Fibroblast of skin of abdomen (primary cell): ENCODE measurements at regions not wholly inside any gene's neighbourhood (a gene's known extent, or its start where the extent isn't known, plus 50 kb on each side); places are given as distances from the start of the nearest gene placed in this dataset.
A peak's percentile ranks its signal among the peaks of the same experiment; 100 is the strongest.

Experiments used
- DNase-seq: peaks from one replicate; pipeline ENCODE4 v3.0.0-alpha.2; 2013

DNA sequence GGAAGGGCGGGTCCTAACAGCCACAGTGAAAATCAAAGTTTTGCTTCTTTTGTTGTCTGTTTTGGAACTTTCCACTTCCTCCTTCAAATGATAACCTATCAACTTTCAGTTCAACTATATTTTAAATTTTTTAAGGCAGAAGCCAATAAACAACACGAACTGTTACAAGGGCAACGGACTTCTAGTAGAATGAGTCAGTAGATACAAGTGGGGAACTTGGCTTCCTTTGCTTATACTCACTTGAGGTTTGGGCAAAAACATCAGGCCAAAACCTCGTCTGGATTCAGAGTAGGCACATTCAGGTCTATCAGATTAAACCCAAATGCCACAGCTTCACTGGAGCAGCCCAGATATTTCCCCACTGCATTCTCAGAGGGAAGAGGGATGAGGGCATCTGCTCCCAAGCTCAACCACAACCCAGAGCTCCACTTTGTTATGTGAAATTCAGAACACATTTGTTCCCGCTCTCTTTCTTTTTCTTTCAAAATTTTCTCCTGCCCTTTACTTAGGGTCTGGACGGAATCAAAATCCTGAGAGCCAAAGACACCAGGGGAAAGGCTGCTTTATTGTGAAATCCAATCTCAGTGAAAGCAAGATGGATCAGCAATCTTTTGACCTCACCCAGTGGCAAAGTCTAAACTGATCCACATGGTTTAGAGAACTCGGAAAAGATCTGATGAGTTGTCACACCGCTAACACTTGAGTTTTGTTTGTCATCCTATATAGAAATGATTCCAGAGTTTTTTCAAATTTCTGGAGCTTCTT lies 152.5 kb upstream of the BTG1 start:
- DNase-seq, result peak; percentile 77

DNA sequence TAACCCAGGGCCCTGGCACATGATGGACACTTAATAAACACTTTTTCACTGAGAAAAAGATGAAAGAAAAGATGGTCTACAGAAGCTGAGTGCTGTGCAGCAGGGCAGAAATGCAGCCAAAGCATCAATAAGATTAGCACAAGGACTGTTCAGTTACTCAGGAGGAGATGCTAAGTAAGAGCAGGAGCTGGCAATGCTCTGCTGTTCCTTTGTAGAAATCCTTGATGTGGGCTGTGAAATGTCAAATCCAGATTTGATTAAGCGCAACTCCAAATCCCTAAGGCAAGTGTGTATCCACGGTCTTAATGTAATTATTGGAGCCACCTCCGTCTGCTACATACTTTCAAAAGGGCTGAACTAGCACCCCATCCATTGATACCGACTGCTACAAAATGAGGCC lies 151.8 kb upstream of the BTG1 start:
- DNase-seq, result no peak

DNA sequence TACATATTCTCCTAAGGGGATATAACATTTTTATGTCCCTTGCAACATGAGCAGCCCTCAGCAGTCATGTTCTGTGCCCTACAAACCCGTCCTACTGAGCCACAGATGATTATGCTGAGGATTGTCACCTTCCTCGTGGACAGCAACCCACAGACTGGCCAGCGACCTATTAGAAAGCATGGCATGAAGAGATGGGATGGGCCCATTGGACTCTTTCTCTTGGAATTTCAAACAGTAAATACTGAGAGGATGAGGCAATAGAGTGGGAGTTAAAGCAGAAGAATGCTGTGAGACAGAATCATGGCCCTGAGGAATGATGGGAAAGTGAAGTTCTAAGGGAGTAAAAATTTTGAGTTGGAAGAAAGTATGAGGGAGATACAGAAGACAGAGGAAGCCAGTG lies 149.9 kb upstream of the BTG1 start:
- DNase-seq, result peak; percentile 20

DNA sequence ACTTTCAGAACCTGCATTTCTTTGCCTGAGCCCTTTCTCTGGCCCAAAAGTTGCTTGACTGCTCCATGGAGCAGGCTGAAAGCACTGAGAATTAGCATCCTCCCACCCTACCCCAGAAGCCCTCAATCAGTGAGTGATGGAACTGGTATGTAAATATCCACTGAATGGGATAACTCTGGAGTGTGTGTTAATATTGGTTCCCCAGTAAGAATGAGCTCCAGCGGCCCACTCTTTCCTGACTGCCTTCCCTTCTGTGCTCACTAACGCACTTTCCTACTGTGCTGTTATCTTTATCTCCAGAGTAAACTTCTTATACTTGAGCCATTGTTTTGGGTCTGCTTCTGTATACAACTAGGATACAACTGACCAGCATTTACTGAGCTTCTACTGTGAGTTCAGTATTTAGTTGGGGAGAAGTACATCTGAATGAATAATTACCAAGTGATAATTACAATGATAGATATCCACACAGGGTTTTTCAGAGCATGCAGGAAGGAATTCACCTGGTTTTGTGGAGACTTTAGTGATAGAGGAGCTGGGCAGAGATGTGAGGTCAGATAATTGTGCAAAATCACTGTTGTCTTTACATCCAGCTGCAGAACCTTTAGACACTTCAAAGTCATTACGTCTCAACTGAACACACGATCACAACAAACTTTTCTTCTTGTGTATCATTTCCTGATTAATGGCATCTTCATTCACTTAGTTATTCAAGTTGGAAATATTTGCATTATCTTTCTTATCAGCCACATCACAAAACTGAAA lies 149.2 kb upstream of the BTG1 start:
- DNase-seq, result peak; percentile 39

DNA sequence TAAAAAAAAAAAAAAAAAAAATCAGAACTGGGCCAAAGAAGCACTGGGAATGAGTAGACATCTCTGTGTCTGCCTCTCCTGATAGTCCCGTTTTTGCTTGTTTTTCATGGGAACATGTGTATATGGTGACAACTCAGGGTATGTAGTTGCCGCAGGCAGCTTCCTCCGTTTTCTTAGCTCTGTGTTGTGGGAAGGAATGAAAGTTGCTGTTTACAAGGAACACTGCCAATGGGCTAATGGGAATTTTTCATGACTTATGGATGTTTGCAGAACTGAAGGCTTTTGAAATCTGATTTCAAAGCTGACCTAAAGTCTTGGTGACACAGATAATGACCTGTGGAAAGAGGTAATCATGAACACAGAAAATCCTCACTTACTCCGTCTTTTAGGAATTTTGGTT lies 146.4 kb upstream of the BTG1 start:
- DNase-seq, result no peak

DNA sequence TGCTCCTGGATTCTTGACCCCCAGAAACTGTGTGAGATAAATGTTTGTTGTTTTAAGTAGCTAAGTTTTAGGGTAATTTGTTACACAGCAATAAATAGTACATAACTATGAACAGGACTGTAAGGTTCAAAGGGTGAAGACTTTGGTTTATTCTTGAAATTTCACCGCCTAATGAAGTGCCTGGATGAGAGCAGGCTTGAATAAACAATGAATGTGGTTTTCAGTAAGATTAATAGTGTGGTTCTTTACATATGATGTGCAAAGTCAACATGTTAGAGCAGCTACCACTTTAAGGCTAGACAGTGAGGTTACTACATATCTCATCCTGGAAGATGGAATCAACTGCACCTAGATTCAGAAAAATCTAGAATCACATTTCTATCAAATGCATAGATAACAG lies 145.2 kb upstream of the BTG1 start:
- DNase-seq, result peak; percentile 38

DNA sequence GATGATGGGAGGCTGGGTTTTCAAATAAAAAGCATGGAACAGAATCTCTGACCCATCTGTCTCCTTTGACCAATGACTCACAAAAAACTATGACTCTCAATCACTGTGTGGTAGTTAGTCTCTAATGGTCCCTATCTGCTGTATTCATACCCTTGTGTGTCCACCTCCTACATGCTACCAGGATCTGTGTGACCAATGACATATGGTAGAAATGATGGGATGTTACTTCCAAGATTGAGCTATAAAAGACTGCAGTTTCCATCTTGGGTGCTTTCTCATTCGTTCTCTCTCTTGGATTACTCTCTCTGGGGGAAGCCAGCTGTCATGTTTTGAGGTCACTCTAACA lies 144.7 kb upstream of the BTG1 start:
- DNase-seq, result no peak

DNA sequence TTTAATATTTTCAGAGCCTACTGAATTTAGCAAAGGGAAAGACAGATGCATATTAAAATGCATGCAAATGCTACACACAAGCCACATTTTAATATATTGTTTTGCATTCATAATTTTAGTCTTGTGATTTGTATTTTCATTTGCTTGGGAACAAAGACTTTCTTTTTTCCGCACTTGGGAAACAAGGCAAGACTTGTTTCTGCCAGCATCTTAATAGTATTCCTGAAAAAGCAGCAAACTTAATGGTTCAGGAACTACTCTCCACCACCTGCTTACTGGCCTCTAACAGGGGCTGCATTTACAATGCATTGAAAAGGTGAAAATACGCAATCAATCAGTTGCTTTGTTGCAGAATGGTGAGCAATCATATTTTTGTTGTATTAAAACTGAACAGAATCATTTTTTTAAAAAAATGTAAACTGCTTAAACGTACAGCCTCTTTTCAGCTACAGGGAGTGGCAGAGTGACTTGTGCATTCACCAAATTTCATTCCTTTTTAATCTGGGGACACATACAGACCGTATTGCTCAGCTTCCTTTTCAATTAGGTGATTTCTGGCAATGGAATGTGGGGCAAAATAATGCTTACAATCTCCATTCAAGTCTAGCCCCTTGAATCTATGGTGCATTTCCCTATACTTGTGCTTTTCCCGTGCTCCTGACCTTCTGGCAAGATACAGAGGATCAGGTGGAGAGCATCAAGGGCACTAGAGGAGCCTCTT lies 144.1 kb upstream of the BTG1 start:
- DNase-seq, result peak; percentile 80

DNA sequence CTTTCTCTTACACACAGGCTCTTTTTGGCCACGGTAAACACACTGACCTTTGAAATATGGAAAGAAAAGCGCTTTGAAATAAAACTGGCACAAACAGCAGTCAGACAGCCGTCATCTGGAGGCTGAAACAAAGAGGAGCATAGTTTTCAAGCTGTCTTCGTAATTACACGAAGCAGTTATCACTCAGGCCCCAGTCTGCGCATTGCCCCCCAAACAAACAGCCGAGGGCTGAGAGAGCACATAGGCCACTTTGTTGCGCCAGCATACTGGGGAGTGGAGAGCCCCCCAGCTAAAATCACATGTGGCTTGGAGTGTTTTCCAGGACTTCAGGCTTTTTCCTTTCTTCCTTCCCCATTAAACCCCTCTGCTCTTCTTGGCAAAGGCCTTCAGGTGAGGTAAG lies 142.9 kb upstream of the BTG1 start:
- DNase-seq, result no peak

DNA sequence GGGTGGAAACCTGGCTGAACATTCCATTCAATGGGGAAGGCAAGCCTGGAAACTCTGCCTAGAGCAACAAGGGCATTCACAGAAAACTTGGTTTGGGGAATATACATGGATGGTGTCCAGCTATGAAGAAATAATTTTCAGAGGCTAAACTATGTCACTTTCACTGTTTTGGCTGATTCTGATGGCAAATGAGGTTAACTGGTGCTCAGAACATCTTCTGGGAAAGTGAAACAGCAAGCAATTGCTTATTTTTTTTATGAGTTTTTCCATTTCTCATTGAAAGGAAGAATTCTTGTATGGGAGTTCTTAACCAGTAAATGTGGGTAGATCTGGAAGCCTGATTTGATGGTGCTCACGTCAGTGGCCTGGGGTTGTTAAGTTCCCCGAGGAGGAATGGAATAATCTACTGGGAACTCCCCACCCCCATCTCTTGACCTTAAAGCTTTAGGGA lies 132.8 kb upstream of the BTG1 start:
- no peak for DNase-seq

DNA sequence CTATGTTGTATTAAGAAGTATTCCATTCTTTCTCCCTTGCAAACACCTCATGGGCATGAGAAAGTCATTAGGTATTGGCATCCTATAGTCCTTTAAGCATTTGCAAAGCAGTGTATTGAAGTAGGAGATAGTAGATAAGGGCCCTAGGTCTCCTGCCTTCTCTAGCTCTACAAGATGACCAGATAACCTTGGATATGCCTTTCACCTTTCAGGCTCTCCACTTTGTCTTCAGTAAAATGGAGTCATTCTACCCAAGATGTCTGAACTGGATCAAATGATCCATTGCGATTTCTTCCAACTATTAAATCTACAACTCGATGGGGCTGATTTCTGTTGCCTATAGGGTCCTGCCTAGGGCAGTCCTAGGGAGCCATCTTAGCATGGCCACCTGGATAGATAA lies 132.1 kb upstream of the BTG1 start:
- no peak for DNase-seq

DNA sequence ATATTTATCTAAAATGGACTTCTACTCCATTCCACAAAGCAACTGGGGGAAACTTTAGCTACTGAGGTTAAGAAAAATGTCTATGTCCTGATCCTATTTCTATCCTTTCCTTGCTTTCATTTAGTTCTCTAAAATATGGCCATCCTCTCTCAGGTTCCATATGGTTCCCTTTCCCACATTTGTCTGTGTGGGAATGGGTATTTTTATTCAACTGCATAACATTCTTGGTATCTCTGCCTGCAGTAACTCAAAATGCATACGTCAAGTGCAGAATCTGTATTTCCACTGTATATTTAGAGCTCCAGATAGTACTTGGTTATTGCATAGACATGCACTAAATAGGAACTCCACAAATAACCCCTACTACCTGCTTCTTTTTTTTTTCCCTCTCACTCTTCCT lies 130.6 kb upstream of the BTG1 start:
- DNase-seq, result no peak

DNA sequence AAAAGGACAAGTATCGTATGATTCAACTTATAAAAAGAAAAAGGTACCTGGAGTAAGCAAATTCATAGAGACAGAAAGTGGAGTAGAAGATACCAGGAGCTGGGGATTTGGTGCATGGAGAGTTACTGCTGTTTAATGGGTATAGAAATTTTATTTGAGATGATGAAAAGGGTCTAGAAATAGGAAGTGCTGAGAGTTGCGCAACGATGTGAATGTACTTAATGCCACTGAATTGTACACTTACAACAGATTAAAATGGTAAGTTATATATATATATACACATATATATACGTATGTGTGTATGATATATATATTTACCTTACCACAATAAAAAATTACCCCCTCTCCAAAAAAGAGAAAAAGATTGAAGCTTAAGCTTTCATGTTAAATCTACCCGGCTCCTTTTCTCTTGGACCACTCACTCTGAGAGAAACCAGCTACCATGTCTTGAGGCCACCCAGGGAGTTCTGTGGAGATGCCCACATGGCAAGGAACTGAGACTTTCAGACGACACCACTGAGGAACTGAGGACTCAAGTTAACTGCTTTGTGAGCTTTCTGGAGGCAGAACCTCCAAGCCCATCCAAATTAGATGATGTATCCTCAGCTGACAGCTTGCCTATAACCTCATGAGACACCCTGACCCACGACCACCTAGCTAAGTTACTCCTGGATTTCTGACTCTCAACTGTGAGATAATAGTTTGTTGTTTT lies 130.0 kb upstream of the BTG1 start:
- DNase-seq, result no peak

DNA sequence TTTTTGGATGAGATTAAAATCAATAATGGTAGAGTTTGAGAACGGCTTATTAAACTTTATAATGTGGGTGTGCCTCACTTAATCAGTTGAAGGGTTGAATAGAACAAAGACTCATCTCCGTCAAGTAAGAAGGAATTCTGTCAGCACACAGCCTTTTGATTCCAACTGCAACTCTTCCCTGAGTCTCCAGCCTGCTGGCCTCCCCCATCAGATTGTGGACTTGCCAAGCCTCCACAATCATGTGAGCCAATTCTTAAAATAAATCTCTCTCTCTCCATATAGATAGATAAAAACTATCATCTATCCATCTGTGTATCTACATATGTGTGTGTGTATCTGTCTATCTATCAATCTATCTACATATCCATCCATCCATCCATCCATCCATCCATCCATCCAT lies 127.4 kb upstream of the BTG1 start:
- DNase-seq, result no peak

DNA sequence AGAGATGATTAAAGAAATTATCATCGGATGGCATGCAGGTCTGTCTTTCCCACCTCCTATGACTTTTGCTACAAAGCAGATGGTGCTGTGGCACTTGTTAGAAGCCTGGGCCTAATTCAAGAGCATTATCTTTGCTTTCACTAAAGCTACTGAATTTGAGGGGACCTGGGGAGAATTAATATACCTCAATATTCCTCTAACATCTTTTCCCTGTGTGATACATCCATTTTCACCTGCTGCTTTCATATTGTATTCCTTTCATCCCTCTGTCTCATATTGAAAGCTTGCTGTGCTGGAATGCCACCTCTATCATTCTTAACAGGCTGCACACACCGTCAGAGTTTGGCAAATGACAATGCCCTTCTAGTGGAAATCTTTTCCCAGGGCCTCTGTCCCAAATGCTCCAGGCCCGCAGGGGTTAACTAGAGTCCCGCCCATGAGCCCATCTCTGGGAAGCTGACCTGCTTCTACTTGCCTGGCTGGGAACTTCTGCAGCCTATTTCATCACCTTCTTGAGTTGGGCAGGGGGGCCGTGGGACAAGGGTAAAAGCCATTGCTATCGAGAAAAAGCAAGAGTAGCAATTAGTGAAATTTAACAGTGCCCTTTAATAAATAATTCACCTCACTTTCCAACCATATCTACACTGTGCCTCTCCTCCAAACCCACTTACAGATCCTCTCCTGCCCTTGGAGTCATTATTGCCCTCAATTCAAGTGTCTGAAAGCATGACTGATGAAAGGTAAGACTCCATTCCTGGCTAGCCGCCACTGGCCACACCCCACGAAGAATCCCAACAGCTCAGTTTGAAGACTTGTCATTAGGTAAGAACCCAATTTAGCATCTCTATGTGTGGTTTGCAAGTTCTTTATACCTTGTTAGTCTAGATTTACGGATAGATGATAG lies 126.7 kb upstream of the BTG1 start:
- DNase-seq, result no peak

DNA sequence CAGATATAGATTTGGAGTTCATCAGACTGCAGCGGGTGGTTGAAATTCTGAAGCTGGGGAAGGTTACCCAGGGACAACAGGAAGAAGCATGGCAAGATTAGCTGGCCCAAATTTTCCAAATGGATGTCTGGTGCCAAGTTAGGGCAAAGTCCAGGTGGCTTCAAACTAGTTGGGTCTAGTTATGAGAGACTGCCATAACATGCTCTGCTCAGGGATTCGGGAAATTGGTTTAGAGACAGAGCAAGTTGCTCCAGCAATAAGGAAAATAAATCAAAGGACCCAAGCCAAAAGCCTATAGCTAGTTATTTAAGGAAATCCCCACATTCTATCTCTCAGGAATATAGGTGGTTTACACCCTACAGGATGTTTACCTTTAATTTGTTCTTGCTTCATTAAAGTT lies 125.7 kb upstream of the BTG1 start:
- no peak for DNase-seq

DNA sequence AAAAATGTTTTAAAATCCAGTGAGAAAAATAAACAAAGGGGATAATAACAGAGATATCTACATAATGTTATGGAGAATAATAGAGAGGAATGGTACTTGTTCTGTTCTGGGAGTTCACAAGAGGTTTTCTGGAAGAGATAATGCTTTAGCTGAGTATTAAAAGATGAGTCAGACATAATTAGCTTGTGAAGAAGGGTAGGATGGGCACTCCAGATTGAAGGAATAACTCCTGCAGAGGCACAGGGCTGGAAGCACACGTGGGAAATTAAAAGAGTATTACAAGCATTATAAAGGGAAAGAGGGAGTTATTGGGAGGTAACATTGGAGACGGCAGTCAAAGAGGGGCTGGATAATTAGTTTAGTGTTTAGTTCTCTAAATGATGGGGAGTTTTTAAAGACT lies 124.9 kb upstream of the BTG1 start:
- DNase-seq, result no peak

DNA sequence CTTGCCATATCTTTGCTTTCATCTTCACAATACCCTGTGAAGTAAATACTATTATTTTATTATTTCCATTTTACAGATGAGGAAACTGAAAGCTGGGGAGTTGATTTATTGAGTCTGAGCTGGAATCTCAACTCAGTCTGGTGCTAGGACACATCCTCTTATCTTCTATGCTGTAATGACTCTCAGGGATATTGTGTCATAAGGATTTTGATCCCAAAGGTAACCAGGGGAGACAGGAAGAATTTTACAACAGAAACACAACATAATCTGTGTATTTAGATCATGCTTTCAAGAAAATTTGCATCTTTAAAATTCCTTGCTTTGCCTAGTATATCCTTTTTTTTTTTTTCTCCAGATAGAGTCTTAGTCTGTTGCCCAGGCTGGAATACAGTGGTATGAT lies 123.3 kb upstream of the BTG1 start:
- DNase-seq, result no peak

DNA sequence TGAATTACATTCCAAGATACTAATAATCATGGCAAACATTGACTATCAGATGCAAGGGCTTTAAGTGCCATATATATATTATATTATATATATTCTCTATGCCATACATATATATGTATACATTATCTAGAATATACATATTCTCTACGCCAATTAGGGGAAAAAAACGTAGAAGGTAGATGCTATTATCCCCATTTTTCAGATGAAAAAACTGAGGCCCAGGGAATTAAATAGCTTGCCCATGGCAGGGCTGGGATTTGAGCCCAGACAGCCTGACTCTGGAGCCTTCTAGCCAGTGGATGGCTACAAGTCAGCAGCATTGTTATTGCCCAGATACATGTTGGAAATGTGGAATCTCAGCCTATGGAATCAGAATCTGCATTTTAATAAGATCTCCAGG lies 116.0 kb upstream of the BTG1 start:
- DNase-seq, result no peak

DNA sequence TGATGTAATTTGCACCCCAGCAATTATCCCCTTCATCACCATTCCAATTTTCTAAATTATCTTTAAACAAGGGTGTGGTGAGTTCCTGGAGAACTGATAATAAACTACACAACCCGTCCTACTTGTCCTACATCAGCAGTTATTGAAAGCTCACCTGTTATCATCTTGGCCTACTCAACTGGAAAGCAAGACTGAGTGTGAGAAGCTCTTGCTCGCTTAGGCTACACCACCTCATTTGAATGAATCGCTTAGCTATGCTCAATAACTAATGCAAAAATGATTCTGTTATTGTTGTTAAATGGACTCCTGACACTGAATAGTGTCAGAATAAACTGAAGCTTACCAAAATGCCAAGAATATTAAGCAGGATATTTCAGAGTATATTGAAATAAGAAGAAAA lies 115.4 kb upstream of the BTG1 start:
- DNase-seq, result no peak

DNA sequence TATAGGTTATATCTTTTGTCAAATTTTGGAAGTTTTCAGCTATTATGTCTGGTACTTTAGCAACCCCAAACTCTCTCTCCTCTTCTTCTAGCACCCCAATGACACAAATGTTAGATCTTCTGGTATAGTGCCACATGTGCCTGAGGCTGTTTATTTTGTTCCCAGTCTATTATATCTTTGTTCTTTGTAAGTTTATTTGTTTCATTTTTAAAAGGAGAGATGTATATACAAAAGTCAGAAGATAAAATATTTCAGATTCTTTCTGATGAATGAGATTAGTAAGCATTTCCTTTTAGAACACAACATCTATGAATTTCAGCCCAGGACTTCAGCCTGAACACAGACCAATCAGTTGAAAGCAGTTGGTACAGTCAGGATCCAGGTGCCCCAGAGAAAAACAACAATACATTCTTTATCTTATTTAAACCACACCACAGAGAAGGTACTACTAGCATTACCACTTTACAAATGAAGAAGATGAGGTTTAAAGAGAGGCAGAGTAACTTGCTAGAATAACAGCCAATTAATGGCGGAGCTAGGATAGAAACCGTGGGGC lies 114.1 kb upstream of the BTG1 start:
- DNase-seq, result no peak

DNA sequence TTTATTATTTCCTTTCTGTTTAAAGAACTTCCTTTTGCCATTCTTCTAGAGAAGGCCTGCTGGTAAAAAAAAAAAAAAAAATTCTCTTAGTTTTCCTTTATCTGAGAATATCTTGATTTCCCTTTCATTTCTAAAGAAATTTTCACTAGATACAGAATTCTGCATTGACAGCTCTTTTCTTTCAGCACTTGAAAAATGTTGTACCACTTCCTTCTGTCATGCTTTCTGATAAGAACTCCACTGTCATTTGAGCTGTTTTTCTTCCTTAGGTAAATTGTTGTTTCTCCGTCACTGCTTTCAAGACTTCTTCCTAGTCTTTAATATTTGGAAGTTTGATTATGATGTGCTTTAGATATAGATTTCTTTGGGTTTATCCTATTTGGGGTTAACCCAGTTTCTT lies 113.6 kb upstream of the BTG1 start:
- no peak for DNase-seq
